ENCODE measurements at regions not wholly inside any gene's neighbourhood (a gene's known extent, or its start where the extent isn't known, plus 50 kb on each side); places are given as distances from the start of the nearest gene placed in this dataset.
"Not testable (repeated sequence)": the region's sequence is repeated elsewhere in the genome, so short reads cannot be mapped to it uniquely, and the experiment has no call there.

GRCh38 chr1:48082271-48082962 lies 85.2 kb upstream of the TRABD2B start:
- no peak for DNase-seq

DNA sequence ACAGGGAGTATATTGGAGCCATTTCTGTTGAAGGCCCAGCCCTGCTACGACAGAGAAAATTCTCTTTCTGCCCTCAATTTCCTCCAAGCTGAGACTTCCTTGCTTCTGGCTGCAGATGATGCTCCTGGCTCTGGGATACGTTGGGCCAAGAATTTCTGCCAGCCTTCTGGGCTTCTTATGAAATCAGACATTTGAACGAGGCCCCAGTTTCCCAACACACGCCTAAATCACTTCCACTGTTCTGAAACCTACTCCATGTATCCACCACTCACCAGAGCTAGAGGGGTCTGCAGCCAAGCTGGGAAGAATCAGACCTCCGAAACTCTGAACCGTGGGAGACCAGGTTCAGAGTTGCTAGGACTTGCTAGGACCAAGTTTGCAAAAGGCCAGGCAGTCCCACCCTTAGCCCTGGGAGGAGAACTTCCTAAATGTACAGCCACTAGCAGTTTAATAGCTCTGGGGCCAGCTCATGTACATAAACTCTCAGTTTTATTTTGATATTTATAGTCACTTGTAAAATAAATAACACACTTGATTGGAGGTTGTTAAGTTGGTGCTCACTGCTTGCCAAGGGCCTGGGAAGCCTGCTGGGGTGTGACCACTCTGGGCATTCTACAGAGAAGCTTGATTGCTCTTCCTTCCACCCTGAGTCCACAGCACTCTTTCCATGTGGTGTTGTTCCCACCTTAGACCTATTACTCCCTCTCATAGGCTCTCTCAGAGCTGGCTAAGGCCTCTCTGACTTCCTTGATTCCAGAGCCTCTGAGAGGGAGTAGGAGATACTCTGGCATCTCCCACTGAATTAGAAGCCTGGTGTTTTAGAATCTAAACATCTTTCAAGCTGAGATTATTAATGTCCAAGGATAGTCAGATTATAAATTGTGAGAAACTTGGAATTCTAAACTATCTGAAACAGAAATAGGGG lies 83.4 kb upstream of the TRABD2B start:
- DNase-seq, result no peak

DNA sequence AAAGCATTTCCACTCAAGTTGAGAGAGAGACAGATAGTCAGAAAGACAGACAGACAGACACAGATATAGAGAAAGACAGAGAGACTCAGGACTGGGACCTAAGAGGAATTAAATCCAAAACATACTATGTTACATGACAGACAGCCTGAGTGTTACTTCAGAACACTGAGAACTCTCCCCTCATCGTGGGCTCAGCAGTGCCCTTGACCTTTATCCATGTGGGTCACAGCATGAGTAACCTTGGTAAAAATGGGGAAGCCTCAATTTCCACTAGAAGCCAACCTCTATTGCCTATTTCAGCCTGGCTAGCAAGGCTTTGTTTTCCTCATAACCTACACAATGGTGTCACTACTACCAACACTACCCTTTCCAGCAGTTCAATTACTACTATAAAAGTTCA lies 81.9 kb upstream of the TRABD2B start:
- DNase-seq, result no peak

GRCh38 chr1:48077795-48078222 lies 80.6 kb upstream of the TRABD2B start:
- DNase-seq, result no peak

DNA sequence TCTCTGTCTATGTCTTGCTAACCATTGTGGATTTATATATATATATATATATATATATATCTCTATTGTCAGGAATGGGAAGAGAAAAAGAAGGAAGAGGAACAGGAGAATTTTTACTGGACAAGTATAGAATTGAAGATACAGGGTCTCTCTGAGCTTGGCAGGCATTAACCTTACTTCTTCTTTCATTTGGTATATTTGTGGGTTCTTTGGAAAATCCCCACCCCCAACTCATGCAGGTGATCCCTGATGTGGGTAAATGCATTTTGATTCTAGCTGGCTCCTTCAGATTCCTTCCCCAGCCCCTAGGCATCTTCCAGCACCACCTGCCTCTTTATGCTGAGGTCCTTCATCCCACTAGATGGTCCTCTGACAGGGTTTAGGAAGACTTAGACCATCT lies 78.8 kb upstream of the TRABD2B start:
- no peak for DNase-seq

DNA sequence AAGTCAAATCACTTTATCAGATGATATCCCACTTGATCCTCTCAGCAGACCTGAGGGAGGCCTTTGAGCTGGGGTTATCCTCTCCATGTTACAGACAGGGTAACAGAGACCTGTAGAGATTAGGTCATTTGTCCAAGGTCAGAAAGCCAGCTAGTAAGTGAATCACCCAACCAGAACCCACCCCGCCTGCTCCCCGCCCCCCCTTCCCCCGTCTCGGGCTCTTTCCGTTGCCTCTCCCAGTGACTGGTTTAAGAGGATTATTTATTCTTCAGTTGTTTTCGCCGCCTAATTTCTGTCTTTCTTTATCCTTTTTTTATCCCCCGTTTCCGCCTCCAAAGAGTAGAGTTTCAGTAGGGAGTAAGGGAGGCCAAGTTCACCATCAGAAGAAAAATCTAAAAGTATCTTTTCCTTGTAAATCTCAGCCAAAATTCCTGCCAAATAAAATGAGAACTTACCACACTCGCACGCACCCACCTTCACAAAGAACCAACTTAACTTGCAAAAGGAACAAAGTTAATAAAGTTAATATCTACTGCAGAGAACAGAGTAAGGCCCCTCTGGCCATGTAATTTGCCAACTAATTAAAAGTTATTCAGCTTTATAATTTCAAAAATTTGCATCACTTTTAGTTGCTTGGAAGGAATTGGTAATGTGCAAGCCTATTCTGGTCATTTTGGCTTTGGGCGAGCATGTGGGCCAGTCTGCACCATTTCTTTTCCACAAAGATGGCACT lies 76.8 kb upstream of the TRABD2B start:
- no peak for DNase-seq

- no peak for DNase-seq
Observed at GRCh38 chr1:48071513-48071912, 74.3 kb upstream of the TRABD2B start.

GRCh38 chr1:48070396-48070750 lies 73.2 kb upstream of the TRABD2B start:
- DNase-seq, result no peak

DNA sequence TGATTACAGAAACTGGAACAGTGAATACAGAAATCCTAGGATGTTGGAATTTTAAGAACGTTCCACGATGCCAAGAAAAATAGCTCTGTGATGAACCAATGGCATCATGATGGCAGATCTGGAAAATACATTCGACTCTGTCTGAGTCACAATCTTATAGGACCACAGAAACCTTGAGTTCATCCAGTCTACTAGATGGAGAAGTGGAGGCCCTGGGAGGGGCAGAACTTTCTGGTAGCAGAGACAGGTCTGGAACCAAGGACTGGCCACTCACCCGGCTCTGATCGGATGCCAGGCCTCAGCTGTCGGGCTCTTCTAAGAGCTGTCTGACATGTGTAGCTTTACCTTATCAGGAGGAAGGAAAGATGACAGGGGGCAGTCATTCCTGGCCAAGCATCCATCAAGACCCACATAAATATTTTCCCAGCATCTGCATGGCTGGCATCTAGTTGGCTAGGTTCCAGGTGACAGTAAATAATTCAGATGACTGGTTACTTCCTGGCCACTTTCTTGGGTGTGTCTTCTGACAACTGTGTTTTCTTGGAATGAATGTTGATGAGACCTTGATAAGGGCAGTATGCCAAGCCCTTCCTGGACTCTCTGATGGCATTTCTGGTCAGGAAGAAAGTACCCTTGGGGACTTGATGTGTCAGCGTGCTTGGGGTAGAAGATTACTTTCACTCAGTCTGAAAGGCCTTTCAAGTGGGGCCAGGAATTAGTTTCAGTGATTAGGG lies 72.6 kb upstream of the TRABD2B start:
- DNase-seq, result no peak

DNA sequence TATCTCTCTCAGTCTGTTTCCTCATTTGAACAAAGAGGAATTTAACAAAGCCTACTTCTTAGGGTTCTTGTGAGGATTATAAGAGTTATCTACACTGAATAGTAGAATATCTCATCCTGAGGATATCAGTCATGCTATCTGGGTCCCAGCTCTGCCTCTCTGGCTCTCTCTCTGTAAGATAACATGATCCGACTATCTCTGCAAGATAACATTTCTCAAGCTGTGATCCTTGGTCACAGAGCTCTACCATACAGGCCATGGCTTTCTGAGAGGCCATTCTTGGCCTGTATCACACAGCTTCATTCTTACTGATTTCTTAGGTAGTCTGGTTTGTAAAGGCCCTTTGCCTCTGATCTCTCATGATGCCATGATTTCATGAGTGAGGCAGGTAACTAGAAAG lies 71.0 kb upstream of the TRABD2B start:
- no peak for DNase-seq

GRCh38 chr1:48066936-48067335 lies 69.8 kb upstream of the TRABD2B start:
- no peak for DNase-seq

GRCh38 chr1:48064693-48065092 lies 67.5 kb upstream of the TRABD2B start:
- DNase-seq, result not testable (repeated sequence)

GRCh38 chr1:48062353-48062752 lies 65.2 kb upstream of the TRABD2B start:
- DNase-seq, result no peak

DNA sequence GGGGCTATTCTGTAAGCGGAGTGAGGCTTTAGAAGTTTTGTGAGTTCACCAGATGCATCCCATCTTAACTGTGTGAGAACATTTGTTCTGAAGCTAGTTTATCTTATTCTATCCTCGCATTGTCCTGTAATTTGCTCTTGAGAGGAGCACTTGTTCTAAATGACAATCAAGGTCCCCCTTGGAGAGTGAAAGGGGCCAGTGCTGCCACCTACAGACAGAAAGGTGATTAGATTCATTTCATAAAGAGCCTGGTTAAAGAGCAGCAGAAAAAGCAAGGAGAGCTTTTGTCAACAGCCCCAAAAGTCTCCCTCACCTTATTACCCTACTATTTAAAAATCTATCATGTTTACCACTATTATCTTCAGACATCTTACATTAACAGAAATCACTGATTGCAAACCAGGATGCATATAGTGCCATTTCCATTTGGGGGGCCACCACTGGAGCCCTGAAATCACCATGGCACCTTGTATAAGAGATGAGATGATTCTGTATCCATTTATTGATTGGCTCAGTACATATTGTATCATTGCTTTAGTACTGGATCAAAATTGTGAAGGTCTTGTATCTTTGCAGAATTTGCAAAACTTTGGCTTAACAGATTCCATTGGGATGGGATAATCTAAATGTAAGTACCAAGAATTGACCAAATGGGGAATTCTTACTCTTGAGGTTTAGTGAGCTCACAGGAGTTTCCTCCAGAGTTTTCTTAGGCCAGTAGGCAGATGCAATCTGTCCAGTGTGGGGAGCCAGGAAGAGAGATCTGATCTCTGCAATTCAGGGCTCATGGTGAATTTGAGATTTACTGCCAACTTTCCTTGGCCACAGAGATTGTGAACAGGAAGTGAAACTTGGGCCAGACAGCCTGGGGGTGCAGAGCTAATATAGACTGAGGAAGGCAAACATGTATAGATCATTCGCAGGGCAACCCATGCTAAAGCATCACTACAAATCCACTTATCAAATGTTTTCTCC lies 64.3 kb upstream of the TRABD2B start:
- DNase-seq, result no peak

GRCh38 chr1:48059289-48059688 lies 62.1 kb upstream of the TRABD2B start:
- no peak for DNase-seq

- no peak for DNase-seq
Observed at GRCh38 chr1:48058135-48059025, 61.2 kb upstream of the TRABD2B start.

- DNase-seq, result no peak
Observed at GRCh38 chr1:48057249-48057648, 60.1 kb upstream of the TRABD2B start.

DNA sequence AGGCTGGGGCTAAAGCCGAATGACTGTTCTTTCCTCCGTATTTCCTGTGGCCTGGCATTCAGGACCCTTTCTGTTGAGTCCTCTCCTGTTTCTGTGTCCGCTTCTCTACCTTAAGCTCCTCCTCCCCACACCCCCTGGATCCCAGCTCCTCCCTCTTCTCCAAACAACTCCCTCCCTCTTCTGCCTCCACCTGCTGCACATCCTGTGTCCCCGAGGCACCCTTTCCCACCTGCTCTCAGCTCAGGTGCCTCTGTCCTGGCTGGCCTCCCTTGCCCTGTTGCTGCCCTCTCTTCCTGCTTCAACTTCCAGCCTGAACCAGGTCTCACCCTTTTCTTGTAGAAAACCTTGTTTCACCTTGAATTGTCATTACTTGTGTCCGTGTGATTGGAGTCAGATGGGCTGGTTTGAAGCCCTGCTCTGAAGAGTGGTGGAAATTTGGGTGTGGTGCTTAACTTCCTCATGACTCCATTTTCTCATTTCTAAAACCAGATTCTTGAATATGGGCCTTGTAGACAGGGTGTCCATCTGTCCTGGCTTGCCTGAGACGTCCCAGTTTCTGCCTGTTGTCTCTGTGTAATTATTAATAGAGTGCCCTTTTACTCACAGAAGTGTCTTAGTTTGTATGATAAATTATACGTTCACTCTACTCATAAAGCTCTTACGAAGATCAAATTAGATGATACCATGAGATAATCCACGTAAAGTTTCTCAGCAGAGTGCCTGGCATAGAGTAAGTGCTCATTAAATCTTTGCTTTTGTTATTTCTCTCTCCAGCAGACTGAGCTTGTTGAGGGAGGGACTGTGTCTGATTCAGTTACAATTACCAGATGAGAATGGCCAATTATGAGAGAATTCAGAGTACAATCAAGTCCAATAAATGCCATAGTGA lies 58.9 kb upstream of the TRABD2B start:
- no peak for DNase-seq

DNA sequence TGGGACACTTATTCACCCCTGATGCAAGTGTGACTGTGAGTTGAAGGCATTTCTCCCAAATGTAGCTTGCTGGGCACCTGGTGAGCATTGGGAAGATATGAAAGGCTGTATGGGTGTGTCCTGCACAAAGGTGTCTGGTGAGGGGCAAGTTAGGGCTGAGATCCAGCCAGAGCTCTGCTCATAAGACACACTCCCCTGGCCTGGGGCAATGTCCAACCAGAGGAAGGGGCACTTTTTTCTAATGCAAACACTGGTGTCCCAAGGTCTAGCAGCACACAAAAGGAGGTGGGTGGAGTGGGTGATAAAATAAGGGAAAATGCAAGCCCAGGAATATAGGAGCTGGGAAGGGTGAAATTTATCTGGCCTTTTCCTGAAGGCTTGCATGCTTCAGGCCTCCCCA lies 57.0 kb upstream of the TRABD2B start:
- no peak for DNase-seq

- DNase-seq, result no peak
Observed at GRCh38 chr1:48052923-48053291, 55.7 kb upstream of the TRABD2B start.

Measured in bone marrow (tissue), 2 donors.